HT1080 (cell line): ENCODE measurements at regions not wholly inside any gene's neighbourhood (a gene's known extent, or its start where the extent isn't known, plus 50 kb on each side); places are given as distances from the start of the nearest gene placed in this dataset.
A peak's percentile ranks its signal among the peaks of the same experiment; 100 is the strongest.

Source experiments
- DNase-seq: peaks from one replicate; pipeline ENCODE4 v3.0.0-alpha.2; 2015; ENCODE audit warnings: low read depth

DNA sequence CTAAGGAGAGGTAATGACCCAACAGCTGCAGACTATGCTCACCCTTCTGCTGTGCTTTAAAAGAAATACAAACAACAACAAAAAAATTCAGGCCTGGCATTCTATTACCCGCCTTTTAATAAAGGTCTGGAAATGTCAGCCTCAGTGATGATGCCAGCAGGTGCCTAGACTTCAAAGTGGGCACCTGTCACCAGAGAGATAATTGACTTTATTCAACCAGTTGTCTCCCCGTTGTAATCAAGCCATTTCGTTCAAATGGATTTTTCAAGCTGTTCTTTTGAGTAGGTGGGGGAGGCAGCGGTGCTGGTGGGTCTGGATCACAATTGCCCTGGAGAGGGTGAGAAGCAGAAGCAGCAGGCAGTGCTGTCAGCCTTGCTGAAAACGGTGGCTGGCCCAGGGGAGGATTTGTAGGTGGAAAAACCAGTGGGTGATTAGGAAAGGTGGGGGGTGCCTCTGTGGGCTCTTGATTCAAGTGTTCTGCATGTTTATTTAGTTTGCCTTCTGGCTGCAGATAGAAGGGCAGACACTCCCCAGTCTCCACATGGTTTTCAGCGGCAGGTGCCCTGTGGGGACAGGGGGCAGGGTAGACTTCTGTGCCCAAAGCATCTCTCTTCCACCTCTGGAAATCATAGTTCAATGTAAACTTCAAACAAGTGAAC, 300.2 kb upstream of the SLCO3A1 start:
- DNase-seq = no peak

DNA sequence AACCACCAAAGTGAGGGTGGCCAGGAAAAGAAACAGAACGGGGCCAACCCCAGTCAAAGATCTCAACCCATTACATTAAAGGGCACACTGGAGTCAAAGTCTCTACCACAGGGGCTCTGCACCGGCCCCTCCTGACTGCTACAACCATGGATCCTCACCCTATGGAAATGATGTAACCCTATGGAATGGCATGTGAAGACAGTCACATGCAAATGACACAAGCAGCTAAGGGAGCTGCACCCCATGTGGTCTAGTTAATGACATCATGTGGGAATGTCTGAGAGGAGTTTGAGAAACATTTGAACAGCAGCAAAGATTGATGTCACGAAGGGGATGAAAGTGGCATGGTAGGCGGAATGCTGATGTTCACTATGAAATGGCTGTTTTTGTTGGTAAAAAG, 298.2 kb upstream of the SLCO3A1 start:
- DNase-seq = peak; percentile 15

DNA sequence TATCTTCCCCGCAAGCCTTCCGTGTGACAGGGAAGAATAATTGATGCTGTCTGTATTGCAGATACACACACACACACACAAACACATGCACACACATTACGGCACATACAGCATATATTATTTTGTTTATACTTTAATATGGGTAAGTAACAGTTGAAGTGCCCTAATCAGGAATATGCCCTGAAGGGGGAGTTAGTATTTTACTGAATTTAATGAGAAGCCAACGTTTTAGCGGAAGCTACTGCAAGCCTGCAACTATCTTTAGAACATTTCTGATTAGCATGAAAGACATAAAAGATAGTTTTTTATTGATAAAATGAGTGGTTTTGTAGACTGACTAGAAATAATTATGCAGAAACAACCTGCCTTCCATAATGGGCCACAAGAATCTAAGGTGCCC, 296.6 kb upstream of the SLCO3A1 start:
- DNase-seq = no peak

DNA sequence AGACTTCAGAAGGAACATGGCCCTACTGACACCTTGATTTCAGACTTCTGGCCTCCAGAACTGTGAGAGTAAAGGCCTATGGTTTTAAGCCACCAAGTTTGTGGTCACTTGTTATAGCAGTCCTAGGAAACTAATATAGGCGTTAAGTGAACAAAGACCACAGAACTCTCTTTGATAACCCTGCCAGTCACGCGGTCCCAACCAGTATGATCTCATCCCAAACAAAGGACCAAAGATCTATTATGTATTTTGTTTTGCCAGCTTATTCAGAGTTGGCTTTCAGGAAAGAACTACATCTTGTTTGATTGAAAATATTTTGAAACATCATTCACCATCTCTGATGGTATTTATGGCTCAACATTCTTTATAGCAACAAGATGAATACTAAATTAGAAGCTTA, 294.4 kb upstream of the SLCO3A1 start:
- peak; percentile 17 for DNase-seq

DNA sequence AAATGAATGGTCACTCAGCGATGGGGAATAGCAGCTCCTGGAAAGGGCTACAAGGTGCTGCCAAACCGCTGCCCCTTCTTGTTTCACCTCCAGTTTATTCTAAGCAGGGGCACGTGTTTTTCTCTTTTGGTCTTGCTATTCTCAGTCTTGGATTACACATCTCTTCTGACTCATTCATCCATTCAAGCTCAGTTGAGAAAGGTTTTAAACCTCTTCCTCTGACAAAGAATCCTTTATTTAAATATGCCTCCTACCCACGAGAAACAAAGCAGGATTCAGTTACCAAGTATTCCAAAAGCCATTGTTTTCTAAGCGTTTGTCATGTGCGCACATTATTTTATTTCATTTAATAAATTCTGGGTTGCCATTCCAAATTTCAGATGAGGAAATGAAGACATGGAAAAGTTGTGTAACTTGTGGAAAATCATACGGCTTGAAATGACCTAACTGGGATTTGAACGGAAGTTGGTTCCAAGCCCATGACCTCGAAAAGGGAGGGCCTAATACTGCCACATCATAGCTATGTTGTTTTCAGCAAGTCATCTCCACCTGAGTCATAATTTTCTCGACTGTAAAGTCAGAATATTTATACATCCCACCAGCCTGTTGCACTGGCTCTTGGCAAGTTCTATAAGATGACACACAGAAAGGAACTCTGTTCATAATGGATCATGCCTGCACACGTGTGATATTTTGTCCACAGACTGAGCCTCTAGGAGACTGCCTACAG, 292.0 kb upstream of the SLCO3A1 start:
- DNase-seq = peak; percentile 98

DNA sequence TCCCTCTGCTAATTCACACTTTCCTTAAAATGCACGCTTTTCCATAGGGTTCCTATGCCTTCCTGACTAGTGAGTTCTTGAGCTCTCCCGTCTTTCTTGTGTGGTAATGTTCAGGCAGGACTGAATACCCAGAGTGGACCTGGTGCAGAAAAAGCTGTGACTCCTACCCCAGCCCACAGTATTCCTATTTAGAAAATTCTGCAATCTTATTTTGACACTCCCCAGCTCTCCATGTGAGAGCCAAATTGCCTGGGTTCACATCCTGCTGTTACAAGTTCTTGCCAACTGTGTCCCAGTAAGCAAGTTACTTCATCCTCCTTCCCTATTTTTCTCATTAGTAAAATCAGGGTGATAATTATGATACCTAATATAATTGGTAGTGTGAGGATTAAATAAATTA, 290.8 kb upstream of the SLCO3A1 start:
- DNase-seq = no peak

DNA sequence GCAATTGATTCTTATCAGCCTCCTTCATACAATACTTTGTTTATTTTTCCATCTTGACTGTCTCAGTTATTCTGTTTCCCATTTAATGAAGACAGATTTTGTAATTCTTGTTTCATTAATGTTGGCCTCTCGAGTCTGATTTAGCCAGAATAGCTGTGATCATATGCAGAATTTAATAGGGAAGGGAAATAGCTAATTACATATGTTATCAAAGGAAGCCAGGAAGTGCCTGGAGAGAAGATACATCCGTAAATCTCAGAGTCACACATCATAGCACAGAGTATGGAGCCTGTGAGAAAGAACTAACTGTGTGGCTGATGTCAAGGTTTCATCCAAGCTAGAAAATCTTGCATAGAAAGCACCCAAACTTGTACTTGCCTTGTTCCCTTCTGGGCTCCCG, 288.9 kb upstream of the SLCO3A1 start:
- no peak for DNase-seq

DNA sequence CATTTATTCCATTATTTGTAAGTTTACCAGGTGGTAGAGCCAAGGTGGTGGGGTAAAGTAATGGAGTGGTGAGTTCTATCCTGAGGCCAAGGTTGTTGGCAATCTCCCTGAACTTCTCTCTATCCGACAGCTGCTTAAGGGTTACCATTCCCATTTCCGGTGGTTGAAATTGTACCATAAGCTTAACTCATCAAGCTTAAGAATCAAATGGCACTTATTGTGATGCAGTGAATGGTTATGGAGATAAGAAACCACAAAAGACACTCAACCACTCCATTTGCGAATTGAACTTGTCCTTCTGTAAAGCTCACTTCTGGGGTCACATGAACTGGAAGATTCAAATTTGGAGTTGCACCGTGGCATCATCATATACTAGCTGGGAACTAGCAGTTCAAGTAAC, 287.4 kb upstream of the SLCO3A1 start:
- DNase-seq = peak; percentile 34

DNA sequence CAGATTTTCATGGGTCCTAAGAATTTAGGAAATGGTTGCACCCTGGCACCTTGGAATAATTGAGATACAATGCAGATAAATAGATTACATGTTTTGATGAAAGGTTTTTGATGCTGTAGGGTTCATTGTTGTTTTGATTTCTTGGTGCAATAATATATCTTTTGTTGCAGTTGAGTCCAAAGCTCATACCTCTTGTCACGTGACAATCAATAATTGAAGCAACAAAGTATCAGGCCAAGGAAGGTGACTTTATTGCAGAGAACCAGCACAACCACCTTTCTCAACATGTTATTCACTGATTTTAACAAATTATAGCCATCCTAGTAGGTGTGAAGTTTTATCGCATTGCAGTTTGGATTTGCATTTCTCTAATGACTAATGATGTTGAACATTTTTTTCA, 285.5 kb upstream of the SLCO3A1 start:
- DNase-seq = no peak

DNA sequence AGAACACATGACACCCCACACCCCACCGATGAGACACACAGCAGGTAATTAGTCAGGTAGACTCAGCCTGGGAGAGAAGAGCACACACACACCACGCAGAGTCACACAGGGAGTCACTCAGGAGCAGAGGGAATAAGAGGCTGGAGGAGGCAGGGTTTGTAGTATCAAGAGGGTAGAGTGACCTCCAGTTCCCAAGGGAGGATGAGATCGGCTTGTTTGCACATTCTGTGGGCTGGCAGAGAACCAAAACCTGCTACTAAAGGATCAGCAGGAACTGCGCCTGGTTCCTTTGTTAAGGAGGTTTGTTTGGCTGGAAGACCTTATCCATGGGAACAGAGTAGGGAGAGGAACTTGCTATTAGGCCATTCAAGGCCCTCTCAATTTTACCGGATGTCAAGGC, 281.4 kb upstream of the SLCO3A1 start:
- peak; percentile 85 for DNase-seq

DNA sequence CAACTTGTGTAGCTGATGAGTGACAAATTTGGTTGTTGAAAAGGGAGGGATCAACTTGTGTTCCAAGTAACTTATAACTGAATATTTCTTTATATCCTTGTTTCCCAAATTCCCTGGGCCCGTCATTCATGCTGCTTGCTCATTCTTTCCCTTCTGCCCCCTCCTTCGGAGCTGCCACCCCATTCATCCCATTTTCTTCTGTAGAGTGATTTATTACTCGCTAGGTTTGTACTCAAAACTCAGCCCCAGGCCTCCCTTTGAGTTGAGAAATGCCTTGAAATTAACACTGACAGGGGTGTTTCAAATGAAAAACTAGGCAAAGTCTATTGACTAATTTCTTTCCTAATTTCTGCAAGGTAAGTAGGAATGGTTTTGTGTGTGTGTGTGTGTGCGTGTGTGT, 277.4 kb upstream of the SLCO3A1 start:
- no peak for DNase-seq

DNA sequence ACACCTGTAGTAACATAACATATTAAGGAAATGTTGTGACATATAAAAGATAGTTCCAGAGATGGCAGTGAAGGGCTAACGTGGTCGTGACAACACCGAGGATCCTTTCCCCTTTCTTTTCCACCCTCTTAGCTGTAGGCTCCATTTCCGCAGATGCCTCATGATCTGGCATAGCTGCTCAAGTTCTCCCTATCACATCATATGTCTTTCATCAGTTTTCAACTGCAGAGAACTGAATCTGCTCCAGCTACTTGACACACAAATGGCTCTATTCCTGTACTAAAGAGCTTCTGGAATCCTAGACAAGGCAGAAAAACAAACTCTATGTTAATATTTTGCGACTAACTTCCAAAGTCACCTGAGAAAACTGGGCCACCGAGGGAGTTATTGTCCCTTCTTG, 275.0 kb upstream of the SLCO3A1 start:
- no peak for DNase-seq

DNA sequence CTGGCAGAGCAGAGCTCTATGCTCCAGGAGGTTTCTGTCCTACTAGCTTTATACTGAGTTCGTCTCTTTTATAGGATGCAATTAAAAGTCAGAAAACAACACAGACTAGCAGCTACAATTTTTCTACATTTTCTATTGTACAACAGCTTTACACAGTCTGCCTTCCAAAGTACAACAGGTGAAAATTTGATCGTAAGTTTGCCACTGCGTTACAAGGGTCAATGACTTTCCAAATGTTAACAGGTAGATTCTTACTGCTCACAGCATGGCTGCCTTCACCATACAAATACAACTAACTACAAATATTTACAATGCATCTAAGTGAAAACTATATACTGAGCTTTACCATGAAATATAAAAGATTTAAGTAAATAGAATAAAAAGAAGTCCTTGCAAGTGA, 268.6 kb upstream of the SLCO3A1 start:
- no peak for DNase-seq

DNA sequence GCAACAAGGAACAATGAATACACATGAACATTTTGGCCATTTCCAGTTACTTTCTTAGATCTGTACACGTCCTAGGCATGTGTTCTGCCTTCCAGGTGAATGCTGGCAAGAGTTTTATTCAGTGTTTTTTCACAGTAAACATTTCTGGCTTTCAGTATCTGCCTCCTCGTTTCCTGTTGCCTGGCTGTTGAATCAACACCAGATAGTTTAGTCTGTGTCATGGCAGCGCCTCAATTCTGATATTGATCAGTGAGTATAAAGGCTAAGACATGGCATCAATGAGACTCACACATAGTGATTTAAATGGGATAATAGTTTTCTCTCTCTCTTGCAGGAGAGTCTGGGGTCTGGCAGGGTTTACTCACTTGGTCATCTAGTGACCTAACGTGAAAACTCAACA, 266.9 kb upstream of the SLCO3A1 start:
- DNase-seq = no peak

DNA sequence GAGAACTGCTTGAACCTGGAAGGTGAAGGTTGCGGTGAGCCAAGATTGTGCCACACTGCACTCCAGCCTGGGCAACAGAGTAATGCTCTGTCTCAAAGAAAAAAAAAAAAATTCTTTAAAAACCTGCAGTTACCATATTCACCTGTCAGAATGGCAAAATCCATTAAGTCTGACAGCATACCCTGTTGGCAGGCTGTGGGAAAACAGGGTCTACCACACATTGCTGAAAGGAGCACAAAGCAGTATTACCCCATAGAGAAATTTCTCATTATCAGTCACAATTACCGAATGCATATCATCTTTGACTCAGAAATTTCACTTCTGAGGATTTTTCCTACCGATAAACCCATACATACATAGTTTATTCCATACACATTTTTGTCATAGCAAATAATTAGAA, 264.1 kb upstream of the SLCO3A1 start:
- DNase-seq = no peak

DNA sequence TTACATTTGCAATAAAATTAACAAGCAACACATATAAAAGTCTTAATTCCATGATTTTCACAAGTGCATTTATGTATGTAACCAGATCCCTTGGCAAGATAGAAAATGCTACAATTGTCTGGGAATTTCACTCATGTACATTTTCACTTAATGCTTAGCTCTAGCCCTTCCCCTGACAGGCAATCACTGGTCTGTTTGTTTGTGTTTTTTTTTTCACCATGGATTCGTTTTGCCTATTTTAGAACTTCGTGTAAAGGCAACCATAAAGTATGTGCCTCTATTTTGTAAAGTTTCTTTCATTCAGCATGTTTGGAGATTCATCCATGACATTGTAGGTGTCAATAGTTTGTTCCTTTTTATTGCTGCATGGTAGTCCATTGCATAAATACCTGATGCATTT, 260.9 kb upstream of the SLCO3A1 start:
- DNase-seq = no peak

DNA sequence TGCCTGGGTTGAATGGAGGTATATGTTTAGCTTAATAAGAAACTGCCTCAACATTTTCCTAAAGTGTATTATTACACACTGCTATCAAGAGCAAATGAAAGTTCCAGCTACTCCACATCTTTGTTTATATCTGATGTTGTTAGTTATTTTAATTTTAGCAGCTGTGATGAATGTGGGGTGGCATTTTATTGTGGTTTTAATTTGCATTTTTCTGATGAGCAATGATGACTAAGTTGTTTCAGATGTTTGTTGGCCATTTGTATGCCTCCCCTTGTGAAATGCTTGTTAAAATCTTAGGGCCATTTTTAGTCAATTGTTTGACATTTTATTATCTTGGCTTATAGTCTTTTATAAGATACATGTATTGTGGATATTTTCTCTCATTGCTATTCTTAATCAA, 260.4 kb upstream of the SLCO3A1 start:
- peak; percentile 40 for DNase-seq

DNA sequence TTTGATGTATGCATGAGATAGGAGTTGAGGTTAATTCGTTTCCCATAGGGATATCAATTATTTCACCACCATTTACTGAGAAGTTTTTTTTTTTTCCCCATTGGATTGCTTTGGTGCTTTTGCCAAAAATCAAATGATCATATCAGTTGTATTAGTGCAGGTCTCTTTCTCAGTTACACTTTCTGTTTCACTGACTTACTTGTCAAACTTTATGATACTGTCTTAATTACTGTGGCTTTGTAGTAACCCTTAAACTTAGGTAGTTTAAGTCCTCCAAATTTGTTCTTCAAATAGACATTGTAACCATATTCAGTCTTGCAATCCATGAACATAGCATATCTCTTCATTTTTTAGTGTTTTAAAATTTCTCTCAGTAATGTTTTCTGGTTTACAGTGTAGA, 259.9 kb upstream of the SLCO3A1 start:
- no peak for DNase-seq

DNA sequence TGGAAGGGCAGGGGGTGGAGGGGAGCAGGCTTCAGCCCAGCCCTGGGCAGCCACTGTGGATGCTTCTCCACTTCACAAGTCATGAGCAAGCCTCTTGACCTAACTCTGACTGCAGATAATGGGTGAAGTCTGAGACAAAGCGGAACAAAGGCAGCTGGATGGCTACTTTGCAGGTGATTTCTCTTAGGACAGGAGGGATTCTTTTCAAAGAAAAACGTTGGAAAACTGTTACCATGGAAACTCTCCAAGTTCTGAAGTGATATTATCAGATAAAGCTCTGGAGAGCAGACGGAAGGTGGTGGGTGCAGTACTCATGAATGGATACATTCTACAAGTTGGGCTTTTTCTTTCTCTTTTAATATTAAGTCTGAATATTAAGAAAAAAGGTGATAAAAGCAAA, 254.2 kb upstream of the SLCO3A1 start:
- DNase-seq = no peak

DNA sequence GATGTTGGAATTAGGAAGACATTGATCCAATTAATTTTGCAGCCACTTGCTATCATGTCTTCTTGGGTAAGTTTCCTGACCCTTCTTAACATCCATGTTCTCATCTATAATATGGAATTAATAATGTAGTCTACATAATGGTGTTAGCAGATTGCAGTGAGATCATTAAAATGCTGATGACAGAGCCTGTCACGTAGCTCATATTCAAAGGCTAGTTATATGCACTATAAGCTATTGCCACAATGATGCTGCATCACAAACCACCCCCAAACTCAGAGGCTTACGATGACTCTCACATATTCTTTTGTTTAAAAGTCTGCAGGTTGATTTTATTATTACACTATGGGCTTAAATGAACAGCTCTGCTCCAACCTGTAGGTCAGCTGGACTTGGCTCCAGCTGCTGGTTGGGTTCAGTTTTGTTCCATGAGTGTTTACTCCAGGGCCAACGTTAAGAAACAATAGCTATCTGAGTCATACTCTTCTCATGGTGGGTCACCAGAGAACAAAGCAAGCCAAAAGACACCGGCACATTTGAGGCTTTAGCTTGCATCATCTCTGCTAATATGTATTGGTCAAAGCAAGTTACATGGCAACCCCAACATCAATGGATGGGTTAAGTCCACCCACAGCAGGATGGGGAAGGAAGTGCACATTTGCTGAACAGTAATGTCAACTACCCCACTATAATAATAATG, 250.0 kb upstream of the SLCO3A1 start:
- DNase-seq = peak; percentile 51

DNA sequence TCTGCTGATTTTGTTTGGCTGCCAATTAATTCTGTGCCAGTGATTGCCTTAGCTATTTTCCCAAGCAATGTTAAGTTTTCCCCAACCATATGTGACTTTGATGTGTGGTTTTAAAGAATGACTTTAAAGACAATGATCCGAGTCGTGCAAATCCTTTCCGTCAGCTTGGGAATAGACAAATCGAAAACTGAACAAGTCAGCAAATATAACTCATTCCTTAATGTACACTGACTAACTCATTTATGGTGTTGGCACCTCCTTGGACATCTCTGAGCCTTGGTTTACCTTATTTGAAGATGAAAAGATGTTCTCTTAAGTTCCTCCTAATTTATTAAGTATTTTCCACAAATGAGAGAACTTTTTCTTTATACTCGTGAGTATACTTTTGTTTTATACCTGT, 249.4 kb upstream of the SLCO3A1 start:
- no peak for DNase-seq

DNA sequence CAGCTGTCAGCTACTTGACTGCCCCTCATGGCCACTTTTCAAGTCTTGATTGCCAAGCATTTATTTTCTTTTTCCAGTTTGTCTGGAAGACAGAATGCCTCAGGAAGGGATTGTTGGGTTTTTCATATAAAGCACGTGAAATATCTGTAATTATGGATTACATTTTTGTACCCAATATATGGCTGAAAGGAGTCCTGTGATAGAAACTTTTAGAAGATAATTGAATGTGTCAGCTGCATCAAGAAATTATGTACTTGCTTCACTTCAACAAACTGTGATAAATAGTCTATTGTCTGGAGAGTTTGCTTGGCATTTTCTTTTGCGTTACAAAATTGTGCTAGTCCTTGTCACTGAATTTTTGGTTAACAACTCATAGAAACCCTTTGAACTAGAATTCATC, 247.9 kb upstream of the SLCO3A1 start:
- no peak for DNase-seq

DNA sequence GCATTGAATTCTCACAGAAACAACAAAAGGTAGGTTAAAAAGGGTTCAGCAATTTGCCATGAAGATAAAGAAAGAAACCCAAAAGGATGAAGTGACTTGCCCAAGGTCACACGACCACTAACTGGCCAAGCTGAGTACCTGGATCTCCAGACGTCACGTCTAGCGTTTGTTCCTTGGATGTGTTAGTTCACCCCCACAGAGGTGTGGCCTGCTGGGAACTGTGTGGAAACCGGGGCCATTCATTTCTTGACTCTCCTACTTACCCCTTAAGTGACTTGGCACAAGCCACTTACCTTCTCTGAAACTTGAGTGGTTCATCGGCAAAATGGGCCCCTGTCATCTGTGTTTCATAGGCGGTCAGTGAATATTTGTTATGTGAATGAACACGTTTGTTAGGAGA, 244.3 kb upstream of the SLCO3A1 start:
- no peak for DNase-seq
